Left lobe of liver (tissue), 2 donors: ENCODE measurements at regions not wholly inside any gene's neighbourhood (a gene's known extent, or its start where the extent isn't known, plus 50 kb on each side); places are given as distances from the start of the nearest gene placed in this dataset.
A peak's percentile ranks its signal among the peaks of the same experiment; 100 is the strongest.

Source experiments
- ATAC-seq: fragments of 200-7000 bp; cut with Tn5 transposase; one replicate; pipeline ENCODE4 v1.9.1; 2020; ENCODE audit warnings: mild to moderate bottlenecking, moderate library complexity
- DNase-seq: peaks from one replicate; pipeline ENCODE4 v3.0.0-alpha.2; 2020; ENCODE audit warnings: low spot score
- donor health status: DM: no; HTN: no; CAD: no; lungs with moderate emphysema.
- donor health status: DM: no; HTN: yes; CAD: no.

DNA sequence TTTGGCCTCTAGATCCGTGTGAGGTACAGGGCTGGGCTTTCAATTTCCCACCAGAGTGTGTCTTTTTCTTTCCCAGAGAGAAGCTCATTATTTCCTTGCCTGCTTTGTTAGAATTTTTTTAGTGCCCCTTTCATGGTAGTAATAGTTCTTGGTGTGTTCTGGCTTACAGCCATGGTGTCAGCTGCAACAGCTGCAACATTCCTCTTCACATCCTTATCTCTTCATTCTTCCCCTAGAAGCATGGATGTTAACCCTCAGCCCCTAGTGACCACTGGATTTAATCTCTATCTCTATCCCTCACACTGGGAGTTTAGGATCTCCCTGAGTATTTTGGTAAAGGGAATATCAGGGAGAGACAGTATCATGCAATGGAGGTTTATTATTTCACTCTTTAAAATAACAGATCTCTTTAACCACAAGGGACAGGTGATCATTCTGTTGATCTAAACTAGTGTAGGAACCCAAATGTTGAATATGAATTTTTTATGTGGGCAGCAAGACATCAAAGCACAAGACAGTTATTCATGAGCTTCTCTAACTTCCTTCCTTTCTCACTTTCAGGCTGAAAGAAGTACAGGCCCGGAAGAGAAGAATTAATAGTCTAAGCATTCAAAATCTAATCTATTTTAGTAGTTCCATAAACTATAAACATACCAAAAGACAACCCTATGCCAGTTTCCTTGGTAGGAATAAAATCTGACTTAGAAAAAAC, 160.2 kb downstream of the FAM170A start:
- ATAC-seq, result no peak
- no peak for DNase-seq

DNA sequence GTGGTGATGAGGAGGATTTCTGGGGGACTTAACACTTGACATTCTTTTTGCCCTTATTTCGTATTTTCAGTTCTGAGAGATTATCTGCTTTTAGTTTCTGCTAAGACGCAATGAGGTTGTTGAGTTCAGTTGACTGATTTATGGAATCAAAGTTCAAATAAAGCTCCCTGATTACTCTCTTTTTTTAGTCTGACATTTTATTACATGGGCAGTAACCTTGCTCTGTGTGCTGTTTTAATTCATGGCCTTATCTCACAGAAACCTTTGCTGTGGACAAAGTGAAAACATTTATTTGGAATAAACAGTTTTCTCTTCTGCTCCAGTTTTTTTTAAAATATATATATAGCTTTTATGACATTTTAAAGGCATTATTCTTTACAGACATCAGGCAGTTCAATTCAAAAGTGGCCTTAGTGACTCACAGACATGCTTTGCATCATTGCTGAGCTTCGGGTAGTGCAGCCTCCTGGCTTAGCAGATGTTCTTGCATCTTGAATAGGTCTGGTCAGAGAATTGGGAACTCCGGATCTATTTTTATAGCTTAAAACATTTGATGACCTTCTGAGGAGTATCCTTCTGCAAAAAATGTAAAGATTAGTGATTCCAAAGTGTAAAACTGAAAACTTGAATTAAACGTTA, 162.9 kb downstream of the FAM170A start:
- no peak for DNase-seq
- ATAC-seq, result no peak

DNA sequence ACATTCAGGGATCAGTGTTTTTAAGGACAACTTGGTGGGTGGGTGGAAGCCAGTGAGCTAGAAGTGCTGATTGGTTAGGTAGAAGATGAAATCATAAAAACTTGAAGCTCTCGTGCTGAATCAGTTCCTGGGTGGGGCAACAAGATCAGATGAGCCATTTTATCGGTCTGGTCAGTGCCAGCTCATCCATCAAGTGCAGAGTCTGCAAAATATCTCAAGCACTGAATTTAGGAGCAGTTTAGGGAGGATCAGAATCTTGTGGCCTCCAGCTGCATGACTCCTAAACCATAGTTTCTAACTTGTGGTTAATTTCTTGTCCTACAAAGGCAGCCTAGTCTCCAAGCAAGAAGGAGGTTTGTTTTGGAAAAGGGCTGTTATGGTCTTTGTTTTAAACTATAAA, 166.4 kb downstream of the FAM170A start:
- DNase-seq, result no peak
- no peak for ATAC-seq

DNA sequence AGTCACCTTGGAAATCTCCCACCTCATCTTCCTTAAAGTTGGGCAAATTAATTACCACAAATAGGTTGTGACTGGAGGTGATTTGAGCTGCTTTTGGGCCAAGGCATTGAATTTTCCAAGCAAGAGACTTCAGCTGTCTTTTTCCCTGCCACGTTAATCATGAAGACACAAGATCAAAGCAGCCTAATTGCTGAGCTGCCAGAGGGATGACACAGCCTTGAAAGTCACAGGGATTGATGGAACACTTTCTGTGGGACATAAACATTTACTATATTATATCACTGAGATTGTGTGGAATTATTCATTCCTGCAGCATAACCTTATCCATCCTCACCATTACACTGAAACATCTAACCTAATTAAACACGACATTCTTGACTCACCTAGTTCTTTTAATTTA, 172.2 kb downstream of the FAM170A start:
- DNase-seq (no peak), ATAC-seq (no peak)

DNA sequence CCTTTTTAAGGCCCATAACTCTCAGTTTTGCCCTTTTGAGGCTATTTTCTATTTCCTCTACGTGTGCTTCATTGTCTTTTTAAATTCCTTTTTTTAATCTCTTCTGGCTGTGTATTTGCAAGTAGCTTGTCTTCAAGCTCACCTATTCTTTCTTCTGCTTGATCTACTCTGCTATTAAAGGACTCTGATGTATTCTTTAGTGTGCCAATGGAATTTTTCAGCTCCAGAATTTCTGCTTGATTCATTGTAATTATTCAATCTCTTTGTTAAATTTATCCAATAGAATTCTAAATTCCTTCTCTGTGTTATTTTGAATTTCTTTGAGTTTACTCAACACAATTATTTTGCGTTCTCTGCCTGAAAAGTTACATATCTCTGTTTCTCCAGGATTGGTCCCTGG, 178.7 kb downstream of the FAM170A start:
- DNase-seq (no peak), ATAC-seq (no peak)

DNA sequence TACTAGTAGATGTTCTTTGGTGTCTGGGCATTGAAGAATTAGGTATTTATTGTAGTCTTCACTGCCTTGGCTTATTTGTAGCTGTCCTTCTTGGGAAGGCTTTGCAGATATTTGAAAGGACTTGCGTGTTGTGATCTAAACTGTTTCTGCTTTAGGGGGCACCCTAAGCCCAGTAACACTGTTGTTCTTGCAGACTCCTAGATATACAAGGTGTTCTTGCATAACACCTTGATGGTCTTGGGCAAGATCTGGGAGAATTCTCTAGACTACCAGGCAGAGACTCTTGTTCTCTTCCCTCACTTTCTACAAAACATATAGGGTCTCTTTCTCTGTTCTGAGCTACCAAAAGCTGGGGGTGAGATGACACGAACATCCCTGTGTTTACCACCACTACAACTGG, 179.1 kb downstream of the FAM170A start:
- DNase-seq (no peak), ATAC-seq (no peak)

DNA sequence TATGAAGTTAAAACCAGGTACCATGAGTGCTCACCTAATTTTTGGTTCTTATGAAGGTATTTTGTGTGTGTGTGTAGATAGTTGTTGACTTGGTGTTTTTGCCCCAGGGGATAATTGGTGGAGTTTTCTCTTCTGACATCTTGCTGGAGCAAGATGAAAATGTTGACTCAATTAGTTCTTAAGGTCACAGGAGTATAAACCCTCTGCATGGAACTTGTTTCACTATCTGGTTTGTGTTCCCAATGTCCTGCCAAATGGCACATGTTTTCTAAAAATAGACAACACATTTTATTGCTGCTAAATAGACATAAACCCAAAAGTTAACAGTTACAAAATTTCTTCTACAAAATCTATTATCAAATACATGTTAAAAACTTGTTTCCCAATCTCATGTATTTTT, 180.9 kb downstream of the FAM170A start:
- no peak for DNase-seq
- no peak for ATAC-seq

DNA sequence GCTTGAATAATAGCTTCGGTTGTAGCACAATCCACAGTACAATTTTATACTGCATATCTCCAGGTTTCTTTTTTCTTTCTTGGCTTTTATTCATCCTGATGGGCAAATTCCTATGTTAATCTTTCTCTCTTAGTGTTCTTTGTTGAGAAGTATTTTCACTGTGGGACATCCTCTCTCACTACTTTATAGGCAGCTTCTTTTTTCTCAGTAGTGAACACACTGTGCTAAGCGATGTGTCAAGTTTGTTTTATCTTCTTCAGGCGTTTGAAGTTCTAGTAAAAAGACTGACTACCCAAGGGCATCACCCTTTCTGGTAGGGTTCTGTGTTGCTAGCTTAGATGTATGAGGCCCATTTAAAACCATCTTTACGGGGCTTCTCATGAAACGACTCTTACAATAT, 182.1 kb downstream of the FAM170A start:
- ATAC-seq (no peak), DNase-seq (no peak)

DNA sequence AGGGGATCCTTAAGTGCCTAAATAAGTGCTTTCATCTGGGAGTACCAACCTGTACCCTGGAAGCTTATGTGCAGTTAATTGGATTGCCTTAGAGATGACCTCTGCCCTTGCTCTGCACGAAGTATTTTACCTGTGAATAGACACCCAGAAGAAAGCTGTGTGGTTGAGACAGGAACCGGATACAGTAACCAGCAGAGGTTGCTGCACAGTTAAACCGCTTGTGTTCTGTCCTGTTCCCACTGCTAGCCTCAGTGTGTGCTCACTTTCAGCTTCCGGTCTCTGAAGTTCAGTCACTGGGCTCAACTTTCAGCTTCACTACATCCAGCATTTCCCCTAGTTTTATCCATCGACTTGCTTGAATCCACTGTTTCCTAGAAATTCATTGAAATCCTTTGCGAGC, 185.3 kb downstream of the FAM170A start:
- DNase-seq, result no peak
- no peak for ATAC-seq

DNA sequence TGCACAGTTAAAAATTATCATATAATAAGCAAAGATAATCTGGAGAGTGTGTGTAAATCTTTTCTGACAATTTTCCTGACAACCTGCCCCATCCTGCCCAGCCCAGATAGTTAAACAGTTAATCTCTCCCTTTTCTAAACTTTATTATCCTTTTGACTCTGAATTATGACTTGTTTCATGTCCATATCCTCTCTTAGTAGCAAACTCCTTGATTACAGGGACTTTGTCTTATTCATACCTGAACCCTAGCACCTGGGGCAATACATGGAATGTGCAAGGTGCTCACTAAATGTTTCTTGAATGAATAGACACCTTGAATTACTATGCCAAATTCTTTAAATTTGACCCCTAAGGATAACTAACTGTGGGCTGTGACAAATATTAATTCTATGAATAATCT, 186.7 kb downstream of the FAM170A start:
- no peak for DNase-seq

DNA sequence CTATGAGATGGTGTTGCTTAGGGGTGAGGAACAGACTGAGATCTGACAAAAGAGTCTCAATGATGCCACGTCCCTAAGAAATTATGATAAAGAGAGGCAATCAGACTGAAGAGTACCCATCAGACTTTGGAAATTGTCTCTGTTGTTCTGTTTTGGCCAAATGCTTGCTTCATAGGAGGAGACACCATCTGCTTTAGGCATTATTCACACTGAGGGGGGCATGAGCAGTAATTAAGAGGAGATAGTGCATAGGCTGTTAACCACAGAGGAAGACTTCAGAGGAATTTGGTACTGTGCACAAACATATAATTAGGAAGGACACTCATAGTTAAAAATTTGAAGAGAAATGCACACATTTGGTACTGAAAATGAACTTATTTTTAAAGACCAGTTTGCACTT, 190.7 kb downstream of the FAM170A start:
- no peak for ATAC-seq
- DNase-seq, result no peak

More for the DNA sequence above, 186.7 kb downstream of the FAM170A start:
- no peak for ATAC-seq

DNA sequence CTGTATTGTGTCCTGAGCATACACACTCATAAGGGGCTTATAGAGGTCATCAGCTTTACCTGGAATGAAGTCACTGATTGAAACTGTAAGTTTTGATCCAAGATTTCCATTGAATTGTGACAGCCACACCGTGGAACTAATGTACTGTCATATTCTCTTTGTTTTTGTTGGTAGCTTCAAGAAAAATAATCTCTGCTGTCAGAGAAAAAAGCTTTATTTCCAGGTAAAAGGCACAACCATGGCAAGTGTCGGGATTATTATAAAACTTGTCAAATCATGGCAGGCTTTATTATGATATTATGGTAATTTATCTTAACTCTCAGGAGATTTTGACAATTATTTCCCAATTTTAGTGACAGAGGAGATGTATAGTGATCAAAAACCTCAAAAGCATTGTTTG, 191.2 kb downstream of the FAM170A start:
- no peak for ATAC-seq

DNA sequence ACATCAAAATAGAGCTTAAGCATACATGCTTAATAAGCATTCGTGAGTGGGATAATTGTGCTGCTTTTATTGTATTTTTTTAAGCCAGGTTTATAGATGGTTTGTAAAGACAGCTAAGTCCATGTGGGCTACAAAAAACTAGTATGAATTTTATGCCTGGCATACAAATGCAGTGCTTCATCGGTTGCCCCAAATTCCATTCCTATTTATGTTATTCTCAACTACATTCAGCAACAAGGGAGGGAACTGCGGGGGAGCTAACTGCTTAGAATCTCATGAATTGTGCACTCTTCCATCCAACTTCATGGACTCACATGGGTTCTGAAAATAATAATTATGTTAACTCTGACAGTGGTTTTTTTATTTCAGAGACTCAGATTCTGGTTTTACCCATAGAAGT, 199.2 kb downstream of the FAM170A start:
- ATAC-seq, result no peak

More for the DNA sequence above, 191.2 kb downstream of the FAM170A start:
- no peak for DNase-seq

DNA sequence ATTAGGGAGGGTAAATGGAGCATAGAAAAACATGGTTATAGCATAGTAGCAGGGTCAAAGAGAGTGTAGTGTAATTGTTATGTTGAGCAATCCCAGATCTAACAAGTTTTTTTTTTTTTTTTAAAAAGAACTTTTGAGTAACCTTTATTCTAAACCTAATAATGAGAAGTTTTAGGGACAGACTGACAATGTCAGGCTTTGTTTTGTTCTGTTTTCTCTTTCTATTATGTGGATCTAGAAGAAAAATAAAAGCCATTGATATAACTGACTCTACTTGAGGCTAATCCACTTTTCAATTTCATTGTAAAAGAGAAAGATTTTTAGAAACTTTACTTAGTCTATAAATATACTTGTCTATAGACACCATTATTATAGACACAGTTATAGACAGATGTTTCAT, 200.0 kb downstream of the FAM170A start:
- DNase-seq (no peak), ATAC-seq (no peak)

More for the DNA sequence above, 199.2 kb downstream of the FAM170A start:
- DNase-seq, result no peak

DNA sequence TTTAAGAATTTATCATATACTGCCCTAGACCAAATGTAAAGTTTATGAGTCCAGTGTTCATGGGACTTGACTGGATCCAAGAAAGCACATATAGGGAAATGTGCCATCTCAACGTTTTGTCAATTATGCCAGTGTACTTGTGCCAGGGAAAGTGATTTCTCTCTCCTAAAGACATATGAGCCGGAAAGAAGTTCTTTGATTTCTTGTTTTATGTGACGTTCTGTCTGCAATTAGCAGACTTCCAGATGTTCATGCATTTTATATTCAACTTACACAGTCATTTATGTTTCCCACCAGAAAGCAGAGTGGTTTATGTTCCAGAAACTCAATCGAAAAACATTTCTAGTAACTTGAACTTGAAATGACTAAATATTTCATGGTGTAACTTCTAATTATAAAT, 203.8 kb downstream of the FAM170A start:
- no peak for DNase-seq
- ATAC-seq, result no peak

DNA sequence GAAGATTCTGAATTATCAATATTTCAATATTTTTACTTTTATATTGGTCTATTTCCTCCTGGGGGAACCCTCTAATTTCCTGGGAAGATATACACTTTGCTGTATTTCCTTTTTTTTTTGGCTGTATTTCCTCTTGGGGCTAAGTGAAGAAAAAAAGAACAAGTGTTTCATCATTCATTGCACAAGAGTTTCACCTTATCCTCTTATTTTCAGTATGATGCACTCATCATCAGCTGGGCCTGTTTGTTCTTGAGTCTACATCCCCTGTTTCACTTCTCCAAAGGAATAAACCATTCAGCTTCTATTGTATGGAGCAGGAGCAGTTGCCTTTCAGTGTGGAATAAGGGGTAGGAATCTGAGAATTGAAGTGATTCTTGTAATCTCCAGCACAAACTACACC, 210.8 kb downstream of the FAM170A start:
- ATAC-seq, result no peak
- no peak for DNase-seq

DNA sequence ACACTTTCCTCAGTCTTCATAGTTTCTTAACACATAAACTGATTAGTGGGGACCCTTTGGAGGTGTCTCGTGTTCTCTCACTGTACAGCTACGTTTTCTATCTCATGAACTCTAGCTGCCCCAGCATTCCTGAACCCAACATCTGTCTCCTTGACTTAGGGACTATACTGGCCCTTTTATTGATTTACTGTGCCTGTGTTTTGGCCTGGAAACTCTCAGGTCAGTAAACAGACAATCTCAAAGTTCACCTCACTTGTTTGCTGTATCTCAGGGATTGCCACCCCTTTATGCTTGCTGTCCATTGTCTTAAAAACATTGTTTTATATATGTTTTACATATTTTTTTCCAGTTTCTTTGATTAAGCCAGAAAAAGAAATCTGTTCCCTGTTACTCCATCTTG, 222.8 kb downstream of the FAM170A start:
- ATAC-seq (peak; percentile 86), DNase-seq (no peak)

DNA sequence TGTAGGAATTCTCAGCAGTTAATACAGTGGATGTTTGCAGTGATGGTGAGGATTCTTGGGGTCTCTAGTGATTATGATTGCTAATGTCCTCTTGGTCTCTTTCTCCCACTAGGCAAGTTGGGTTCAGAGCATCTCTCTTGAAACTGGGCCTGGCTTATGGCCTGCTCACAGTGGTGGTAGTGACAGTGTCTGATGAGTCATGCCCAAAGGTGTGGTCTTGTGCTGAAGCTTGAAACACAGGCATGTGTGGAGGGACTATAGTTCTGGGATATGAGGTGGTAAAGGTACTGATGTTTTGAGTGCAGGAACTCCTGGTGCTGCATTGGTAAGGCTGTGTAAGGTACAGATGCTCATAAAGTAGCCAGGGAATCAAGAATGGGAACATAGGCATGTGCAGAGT, 231.1 kb downstream of the FAM170A start:
- no peak for DNase-seq
- no peak for ATAC-seq

DNA sequence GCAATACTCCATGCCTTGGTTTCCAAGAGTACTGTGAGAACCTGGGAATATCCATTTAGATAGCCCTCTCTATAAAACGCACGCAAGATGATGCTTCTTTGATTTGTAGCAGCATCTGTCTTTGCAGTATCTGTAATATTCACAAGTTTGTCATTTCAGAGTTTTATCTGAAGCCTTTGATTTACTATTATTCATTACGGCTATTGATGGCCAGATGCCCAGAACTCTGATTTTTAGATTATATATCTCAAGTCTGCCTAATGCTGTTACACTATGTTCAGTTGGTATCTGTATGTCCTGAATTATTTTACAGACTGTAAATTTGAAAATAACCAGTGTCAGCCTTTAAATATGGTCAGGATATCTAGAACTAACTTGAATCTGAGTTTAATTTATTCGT, 233.3 kb downstream of the FAM170A start:
- ATAC-seq (no peak), DNase-seq (no peak)

DNA sequence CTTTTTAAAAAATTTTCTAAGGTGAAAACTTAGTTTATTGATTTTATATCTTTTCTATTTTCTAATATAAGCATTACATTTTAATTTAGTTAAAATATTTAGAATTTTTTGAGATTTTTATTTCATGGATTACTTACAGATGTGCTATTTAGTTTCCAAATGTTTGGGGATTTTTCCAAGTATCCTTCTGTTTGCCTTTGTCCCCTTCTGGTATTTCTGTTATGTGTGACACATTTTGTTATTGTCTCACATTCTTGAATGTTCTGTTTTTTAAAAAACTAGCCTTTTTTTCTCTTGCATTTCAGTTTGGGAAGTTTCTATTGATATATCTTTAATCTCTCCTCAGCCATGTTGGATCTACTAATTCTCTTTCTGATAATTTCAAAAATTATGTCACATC, 234.9 kb downstream of the FAM170A start:
- no peak for DNase-seq
- ATAC-seq, result no peak

DNA sequence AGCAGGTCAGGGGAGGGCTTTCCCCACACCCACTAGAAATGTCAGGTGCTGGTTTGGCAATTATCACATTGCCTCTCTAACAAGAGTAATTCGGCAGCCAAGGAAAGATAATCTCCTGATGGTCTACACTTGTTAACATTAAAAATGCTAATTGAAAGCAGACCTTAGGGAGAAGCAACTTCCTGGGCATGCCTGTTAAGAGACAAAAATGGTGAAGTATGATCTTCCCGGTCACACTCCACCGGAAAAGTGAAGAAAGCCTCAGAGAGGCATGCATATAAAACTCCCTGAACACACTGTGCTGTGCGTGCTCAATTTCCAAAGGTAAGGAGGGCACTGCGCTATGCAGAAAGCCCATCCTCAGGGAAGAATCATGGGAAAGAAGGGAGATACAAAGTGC, 244.3 kb downstream of the FAM170A start:
- ATAC-seq, result no peak
- DNase-seq, result no peak

DNA sequence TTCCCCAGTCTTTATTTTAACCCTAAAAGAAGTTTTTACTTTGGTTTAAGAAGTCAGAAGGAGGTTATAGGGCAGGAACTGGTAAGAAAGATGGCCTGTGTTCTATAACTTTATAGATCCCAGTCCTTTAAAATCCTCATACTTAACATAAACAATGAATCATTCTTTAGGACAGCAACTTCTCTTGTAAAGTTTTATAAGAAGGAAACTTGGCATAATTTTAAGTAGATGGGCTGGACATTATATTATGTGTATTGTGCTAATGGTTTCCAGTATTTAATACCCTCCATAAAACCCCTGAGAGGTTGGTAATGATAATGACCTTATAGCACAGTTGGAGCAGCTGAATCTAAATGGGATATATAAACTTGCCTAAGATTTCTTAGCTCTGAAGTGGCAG, 247.2 kb downstream of the FAM170A start:
- DNase-seq (no peak), ATAC-seq (no peak)

DNA sequence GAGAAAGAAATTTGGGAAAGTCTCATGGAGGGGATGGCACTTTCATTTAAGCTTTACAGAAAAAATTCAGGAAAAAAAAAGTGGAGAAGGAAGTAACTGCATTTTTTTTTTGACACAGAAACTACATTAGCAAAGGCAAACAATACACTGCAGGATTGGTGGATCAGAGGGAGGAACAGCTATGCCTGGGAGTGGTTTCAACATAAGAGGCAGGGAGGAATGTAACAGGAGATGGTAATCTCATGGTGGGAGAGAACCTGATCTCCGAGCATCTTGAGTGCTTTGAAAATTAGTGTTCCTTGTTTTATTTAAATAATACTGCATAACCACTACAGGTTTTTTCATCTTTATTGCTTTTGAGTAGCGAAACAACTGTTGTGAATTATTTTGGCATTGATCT, 249.4 kb downstream of the FAM170A start:
- DNase-seq (no peak), ATAC-seq (no peak)
